GM23338 (cell line): ENCODE measurements at regions not wholly inside any gene's neighbourhood (a gene's known extent, or its start where the extent isn't known, plus 50 kb on each side); places are given as distances from the start of the nearest gene placed in this dataset.

Experiments
- ATAC-seq: fragments of 200-7000 bp; cut with Tn5 transposase; 3 replicates; pipeline ENCODE4 v1.9.1; 2020
- DNase-seq: peaks from one replicate; pipeline ENCODE4 v3.0.0-alpha.2; 2015; ENCODE audit warnings: low spot score
- H2AFZ ChIP-seq: fragments of 200-600 bp; sonication (generic); 2 replicates; pipeline ENCODE4 v1.8.0; 2016; ENCODE audit warnings: antibody characterized with exemption, mild to moderate bottlenecking, moderate library complexity
- H3F3A ChIP-seq: fragments of 200-600 bp; sonication (generic); replicated peaks from 2 replicates; pipeline ENCODE4 v1.8.0; 2017; ENCODE audit warnings: antibody characterized with exemption, mixed run types, low read depth
- H3K27ac ChIP-seq: fragments of 200-600 bp; sonication (generic); 2 replicates; pipeline ENCODE4 v1.6.1; 2016; ENCODE audit warnings: low read depth
- H3K27me3 ChIP-seq: fragments of 200-600 bp; sonication (generic); 2 replicates; pipeline ENCODE4 v1.8.0; 2016; ENCODE audit warnings: mild to moderate bottlenecking, mixed run types, moderate library complexity; ENCODE audit not compliant: insufficient read depth
- H3K36me3 ChIP-seq: fragments of 200-600 bp; sonication (generic); 2 replicates; pipeline ENCODE4 v1.8.0; 2016; ENCODE audit warnings: mild to moderate bottlenecking; ENCODE audit not compliant: insufficient read depth
- H3K4me1 ChIP-seq: fragments of 200-600 bp; sonication (generic); 2 replicates; pipeline ENCODE4 v1.8.0; 2016; ENCODE audit warnings: mild to moderate bottlenecking, moderate library complexity; ENCODE audit not compliant: insufficient read depth
- H3K4me2 ChIP-seq: fragments of 200-600 bp; sonication (generic); 2 replicates; pipeline ENCODE4 v1.7.1; 2017; ENCODE audit warnings: mixed run types
- H3K4me3 ChIP-seq: fragments of 200-600 bp; sonication (generic); 2 replicates; pipeline ENCODE4 v1.6.1; 2016; ENCODE audit warnings: mixed run types
- H3K79me2 ChIP-seq: fragments of 200-600 bp; sonication (generic); replicated peaks from 2 replicates; pipeline ENCODE4 v1.8.0; 2017; ENCODE audit warnings: mild to moderate bottlenecking; ENCODE audit not compliant: insufficient read depth
- H3K9me2 ChIP-seq: fragments of 200-600 bp; sonication (generic); 2 replicates; pipeline ENCODE4 v1.8.0; 2017; ENCODE audit not compliant: insufficient read depth
- H4K20me1 ChIP-seq: fragments of 200-600 bp; sonication (generic); replicated peaks from 2 replicates; pipeline ENCODE4 v1.8.0; 2017; ENCODE audit warnings: mild to moderate bottlenecking; ENCODE audit not compliant: insufficient read depth
- H3K27ac Mint-ChIP-seq: 2 replicates; pipeline ENCODE4 v1.8.0; 2020; ENCODE audit warnings: inconsistent platforms, mild to moderate bottlenecking, moderate library complexity, mixed read lengths
- H3K27me3 Mint-ChIP-seq: 3 replicates; pipeline ENCODE4 v1.8.0; 2022; ENCODE audit warnings: low read depth, mild to moderate bottlenecking, moderate library complexity, mixed read lengths, inconsistent platforms; ENCODE audit not compliant: insufficient read depth, poor library complexity
- H3K36me3 Mint-ChIP-seq: 3 replicates; pipeline ENCODE4 v1.8.0; 2021; ENCODE audit warnings: low read depth, mild to moderate bottlenecking, inconsistent platforms, moderate library complexity, mixed read lengths
- H3K4me1 Mint-ChIP-seq: 3 replicates; pipeline ENCODE4 v1.8.0; 2020; ENCODE audit warnings: mild to moderate bottlenecking, inconsistent platforms, mixed read lengths
- H3K4me3 Mint-ChIP-seq: 3 replicates; pipeline ENCODE4 v1.8.0; 2021; ENCODE audit warnings: moderate library complexity, mild to moderate bottlenecking, inconsistent platforms, mixed read lengths
- H3K9me3 Mint-ChIP-seq: 3 replicates; pipeline ENCODE4 v1.8.0; 2020; ENCODE audit warnings: moderate library complexity, mild to moderate bottlenecking, inconsistent platforms, mixed read lengths
- CREB1 ChIP-seq: fragments of 250-450 bp; sonication (Bioruptor Pico); IDR thresholded peaks from 2 replicates; pipeline ENCODE4 v1.5.0; 2020; ENCODE audit warnings: low read depth, mild to moderate bottlenecking, moderate library complexity
- EZH2 ChIP-seq: fragments of 200-600 bp; sonication (generic); IDR thresholded peaks from one replicate; pipeline ENCODE4 v1.8.0; 2017; ENCODE audit warnings: antibody characterized with exemption, mild to moderate bottlenecking, low read depth; ENCODE audit not compliant: unreplicated experiment
- EZH2phosphoT487 ChIP-seq: fragments of 200-600 bp; sonication (generic); IDR thresholded peaks from one replicate; pipeline ENCODE4 v1.8.1; 2018; ENCODE audit warnings: antibody characterized with exemption; ENCODE audit not compliant: unreplicated experiment
- JUNB ChIP-seq: IDR thresholded peaks from one replicate; pipeline ENCODE4 v1.6.1; 2016; ENCODE audit warnings: antibody characterized with exemption; ENCODE audit not compliant: unreplicated experiment
- NANOG ChIP-seq: IDR thresholded peaks from 2 replicates; pipeline ENCODE4 v1.6.1; 2016; ENCODE audit warnings: antibody characterized with exemption, borderline replicate concordance
- POLR2AphosphoS5 ChIP-seq: IDR thresholded peaks from 2 replicates; pipeline ENCODE4 v1.6.1; 2016; ENCODE audit warnings: antibody characterized with exemption, low read depth
- STAT1 ChIP-seq: IDR thresholded peaks from one replicate; pipeline ENCODE4 v1.6.1; 2016; ENCODE audit warnings: antibody characterized with exemption; ENCODE audit not compliant: unreplicated experiment
- ZNF114 ChIP-seq: fragments of 250-450 bp; sonication (Bioruptor Pico); IDR thresholded peaks from 2 replicates; pipeline ENCODE4 v1.5.0; 2020; ENCODE audit warnings: mild to moderate bottlenecking, moderate library complexity
- TF ChIP-seq, protein P1 (sequence below): IDR thresholded peaks from one replicate; pipeline ENCODE4 v1.6.1; 2018; ENCODE audit warnings: antibody characterized with exemption; ENCODE audit not compliant: unreplicated experiment
- TF ChIP-seq, protein P2 (sequence below): IDR thresholded peaks from 2 replicates; pipeline ENCODE4 v1.6.1; 2016; ENCODE audit warnings: antibody characterized with exemption
- TF ChIP-seq, protein P3 (sequence below): fragments of 250-450 bp; sonication (Bioruptor Pico); IDR thresholded peaks from 2 replicates; pipeline ENCODE4 v1.5.0; 2020; ENCODE audit warnings: mild to moderate bottlenecking, moderate library complexity
- TF ChIP-seq, protein P4 (sequence below), 2 experiments: fragments of 200-600 bp in 1 of 2; sonication (generic) in 1 of 2; conservative IDR thresholded peaks; 2 replicates each; pipeline versions ENCODE4 v1.5.1 to v1.6.1; 2016 to 2017; ENCODE audit warnings: antibody characterized with exemption in 2 of 2, low read depth in 2 of 2, mild to moderate bottlenecking in 2 of 2, moderate library complexity in 1 of 2

DNA sequence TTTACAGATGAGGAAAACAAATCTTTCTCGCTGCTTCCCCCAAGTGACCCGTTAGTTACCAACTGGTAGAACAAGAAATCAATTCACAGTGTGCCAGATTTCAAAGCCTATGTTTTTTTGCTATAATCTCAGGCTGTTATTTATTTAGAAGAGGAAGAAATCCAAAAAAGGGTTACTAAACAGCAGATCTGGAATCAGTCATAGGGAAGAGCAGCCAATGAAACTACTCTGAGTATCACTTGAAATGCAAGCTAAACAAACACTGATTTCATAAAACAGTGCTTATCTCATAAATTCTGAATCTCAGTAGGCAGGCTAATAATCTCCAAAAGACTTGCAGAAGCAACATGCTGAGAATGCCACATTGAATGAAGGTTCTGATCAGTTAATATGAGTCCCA is 829.5 kb upstream of the ACO1 start:
- no peak overlapping the region for H3K4me2 ChIP-seq
- H3K9me2 ChIP-seq = no peaks in the 10 kb centered on the region
- Mint-ChIP-seq H3K36me3 (no peaks in the 10 kb centered on the region), H3K4me3 (no peak overlapping the region), H3K27ac (no peak overlapping the region), H3K4me1 (no peaks in the 10 kb centered on the region), H3K9me3 (no peaks in the 10 kb centered on the region), H3K27me3 (no peaks in the 10 kb centered on the region)
- no peak overlapping the region for H3K4me3 ChIP-seq
- DNase-seq (no peak), ATAC-seq (no peak)
- H3F3A ChIP-seq = no peaks in the 10 kb centered on the region
- H2AFZ ChIP-seq = no peak overlapping the region
- TF ChIP-seq STAT1 (no peak), EZH2phosphoT487 (no peak), NANOG (no peak), JUNB (no peak), ZNF114 (no peak), POLR2AphosphoS5 (no peak), CREB1 (CRISPR knock-in tag) (no peak), EZH2 (no peak)
- TF ChIP-seq, protein P1, sequence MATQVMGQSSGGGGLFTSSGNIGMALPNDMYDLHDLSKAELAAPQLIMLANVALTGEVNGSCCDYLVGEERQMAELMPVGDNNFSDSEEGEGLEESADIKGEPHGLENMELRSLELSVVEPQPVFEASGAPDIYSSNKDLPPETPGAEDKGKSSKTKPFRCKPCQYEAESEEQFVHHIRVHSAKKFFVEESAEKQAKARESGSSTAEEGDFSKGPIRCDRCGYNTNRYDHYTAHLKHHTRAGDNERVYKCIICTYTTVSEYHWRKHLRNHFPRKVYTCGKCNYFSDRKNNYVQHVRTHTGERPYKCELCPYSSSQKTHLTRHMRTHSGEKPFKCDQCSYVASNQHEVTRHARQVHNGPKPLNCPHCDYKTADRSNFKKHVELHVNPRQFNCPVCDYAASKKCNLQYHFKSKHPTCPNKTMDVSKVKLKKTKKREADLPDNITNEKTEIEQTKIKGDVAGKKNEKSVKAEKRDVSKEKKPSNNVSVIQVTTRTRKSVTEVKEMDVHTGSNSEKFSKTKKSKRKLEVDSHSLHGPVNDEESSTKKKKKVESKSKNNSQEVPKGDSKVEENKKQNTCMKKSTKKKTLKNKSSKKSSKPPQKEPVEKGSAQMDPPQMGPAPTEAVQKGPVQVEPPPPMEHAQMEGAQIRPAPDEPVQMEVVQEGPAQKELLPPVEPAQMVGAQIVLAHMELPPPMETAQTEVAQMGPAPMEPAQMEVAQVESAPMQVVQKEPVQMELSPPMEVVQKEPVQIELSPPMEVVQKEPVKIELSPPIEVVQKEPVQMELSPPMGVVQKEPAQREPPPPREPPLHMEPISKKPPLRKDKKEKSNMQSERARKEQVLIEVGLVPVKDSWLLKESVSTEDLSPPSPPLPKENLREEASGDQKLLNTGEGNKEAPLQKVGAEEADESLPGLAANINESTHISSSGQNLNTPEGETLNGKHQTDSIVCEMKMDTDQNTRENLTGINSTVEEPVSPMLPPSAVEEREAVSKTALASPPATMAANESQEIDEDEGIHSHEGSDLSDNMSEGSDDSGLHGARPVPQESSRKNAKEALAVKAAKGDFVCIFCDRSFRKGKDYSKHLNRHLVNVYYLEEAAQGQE = no peak
- TF ChIP-seq, protein P2, sequence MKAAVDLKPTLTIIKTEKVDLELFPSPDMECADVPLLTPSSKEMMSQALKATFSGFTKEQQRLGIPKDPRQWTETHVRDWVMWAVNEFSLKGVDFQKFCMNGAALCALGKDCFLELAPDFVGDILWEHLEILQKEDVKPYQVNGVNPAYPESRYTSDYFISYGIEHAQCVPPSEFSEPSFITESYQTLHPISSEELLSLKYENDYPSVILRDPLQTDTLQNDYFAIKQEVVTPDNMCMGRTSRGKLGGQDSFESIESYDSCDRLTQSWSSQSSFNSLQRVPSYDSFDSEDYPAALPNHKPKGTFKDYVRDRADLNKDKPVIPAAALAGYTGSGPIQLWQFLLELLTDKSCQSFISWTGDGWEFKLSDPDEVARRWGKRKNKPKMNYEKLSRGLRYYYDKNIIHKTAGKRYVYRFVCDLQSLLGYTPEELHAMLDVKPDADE = no peak
- TF ChIP-seq, protein P3, sequence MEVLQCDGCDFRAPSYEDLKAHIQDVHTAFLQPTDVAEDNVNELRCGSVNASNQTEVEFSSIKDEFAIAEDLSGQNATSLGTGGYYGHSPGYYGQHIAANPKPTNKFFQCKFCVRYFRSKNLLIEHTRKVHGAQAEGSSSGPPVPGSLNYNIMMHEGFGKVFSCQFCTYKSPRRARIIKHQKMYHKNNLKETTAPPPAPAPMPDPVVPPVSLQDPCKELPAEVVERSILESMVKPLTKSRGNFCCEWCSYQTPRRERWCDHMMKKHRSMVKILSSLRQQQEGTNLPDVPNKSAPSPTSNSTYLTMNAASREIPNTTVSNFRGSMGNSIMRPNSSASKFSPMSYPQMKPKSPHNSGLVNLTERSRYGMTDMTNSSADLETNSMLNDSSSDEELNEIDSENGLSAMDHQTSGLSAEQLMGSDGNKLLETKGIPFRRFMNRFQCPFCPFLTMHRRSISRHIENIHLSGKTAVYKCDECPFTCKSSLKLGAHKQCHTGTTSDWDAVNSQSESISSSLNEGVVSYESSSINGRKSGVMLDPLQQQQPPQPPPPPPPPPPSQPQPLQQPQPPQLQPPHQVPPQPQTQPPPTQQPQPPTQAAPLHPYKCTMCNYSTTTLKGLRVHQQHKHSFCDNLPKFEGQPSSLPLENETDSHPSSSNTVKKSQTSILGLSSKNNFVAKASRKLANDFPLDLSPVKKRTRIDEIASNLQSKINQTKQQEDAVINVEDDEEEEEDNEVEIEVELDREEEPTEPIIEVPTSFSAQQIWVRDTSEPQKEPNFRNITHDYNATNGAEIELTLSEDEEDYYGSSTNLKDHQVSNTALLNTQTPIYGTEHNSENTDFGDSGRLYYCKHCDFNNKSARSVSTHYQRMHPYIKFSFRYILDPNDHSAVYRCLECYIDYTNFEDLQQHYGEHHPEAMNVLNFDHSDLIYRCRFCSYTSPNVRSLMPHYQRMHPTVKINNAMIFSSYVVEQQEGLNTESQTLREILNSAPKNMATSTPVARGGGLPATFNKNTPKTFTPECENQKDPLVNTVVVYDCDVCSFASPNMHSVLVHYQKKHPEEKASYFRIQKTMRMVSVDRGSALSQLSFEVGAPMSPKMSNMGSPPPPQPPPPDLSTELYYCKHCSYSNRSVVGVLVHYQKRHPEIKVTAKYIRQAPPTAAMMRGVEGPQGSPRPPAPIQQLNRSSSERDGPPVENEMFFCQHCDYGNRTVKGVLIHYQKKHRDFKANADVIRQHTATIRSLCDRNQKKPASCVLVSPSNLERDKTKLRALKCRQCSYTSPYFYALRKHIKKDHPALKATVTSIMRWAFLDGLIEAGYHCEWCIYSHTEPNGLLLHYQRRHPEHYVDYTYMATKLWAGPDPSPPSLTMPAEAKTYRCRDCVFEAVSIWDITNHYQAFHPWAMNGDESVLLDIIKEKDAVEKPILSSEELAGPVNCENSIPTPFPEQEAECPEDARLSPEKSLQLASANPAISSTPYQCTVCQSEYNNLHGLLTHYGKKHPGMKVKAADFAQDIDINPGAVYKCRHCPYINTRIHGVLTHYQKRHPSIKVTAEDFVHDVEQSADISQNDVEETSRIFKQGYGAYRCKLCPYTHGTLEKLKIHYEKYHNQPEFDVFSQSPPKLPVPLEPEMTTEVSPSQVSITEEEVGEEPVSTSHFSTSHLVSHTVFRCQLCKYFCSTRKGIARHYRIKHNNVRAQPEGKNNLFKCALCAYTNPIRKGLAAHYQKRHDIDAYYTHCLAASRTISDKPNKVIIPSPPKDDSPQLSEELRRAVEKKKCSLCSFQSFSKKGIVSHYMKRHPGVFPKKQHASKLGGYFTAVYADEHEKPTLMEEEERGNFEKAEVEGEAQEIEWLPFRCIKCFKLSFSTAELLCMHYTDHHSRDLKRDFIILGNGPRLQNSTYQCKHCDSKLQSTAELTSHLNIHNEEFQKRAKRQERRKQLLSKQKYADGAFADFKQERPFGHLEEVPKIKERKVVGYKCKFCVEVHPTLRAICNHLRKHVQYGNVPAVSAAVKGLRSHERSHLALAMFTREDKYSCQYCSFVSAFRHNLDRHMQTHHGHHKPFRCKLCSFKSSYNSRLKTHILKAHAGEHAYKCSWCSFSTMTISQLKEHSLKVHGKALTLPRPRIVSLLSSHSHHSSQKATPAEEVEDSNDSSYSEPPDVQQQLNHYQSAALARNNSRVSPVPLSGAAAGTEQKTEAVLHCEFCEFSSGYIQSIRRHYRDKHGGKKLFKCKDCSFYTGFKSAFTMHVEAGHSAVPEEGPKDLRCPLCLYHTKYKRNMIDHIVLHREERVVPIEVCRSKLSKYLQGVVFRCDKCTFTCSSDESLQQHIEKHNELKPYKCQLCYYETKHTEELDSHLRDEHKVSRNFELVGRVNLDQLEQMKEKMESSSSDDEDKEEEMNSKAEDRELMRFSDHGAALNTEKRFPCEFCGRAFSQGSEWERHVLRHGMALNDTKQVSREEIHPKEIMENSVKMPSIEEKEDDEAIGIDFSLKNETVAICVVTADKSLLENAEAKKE (CRISPR knock-in tag) = no peak
- TF ChIP-seq, protein P4, sequence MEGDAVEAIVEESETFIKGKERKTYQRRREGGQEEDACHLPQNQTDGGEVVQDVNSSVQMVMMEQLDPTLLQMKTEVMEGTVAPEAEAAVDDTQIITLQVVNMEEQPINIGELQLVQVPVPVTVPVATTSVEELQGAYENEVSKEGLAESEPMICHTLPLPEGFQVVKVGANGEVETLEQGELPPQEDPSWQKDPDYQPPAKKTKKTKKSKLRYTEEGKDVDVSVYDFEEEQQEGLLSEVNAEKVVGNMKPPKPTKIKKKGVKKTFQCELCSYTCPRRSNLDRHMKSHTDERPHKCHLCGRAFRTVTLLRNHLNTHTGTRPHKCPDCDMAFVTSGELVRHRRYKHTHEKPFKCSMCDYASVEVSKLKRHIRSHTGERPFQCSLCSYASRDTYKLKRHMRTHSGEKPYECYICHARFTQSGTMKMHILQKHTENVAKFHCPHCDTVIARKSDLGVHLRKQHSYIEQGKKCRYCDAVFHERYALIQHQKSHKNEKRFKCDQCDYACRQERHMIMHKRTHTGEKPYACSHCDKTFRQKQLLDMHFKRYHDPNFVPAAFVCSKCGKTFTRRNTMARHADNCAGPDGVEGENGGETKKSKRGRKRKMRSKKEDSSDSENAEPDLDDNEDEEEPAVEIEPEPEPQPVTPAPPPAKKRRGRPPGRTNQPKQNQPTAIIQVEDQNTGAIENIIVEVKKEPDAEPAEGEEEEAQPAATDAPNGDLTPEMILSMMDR (conservative IDR thresholded peaks at IDR 0.05; ENCODE audit: low read depth in 2 of 2) = no peak
- no peaks in the 10 kb centered on the region for H3K4me1 ChIP-seq
- no peak overlapping the region for H3K27ac ChIP-seq
- no peaks in the 10 kb centered on the region for H4K20me1 ChIP-seq
- no peaks in the 10 kb centered on the region for H3K79me2 ChIP-seq
- no peaks in the 10 kb centered on the region for H3K27me3 ChIP-seq
- H3K36me3 ChIP-seq = no peaks in the 10 kb centered on the region
